ENCODE measurements at regions not wholly inside any gene's neighbourhood (a gene's known extent, or its start where the extent isn't known, plus 50 kb on each side); places are given as distances from the start of the nearest gene placed in this dataset.
"Not testable (repeated sequence)": the region's sequence is repeated elsewhere in the genome, so short reads cannot be mapped to it uniquely, and the experiment has no call there.

DNA sequence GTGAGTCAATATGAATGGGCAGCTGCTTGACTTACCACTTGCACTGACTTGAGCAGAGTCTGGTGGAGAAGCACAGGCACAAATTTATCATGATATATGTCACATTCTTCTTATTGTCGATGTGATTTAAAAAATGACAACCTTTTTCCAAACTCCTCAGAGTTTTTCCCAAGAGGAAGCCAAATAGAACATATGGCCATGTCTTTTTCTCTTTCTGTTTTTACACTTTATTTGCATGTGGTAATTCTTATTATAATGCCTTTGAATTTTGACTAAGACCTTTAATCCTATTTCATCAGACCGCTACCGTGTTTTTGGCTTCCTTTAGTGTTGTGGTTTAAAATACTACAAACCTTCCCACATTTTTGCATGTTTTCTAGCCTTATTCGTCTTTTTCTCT lies 666.2 kb downstream of the PDCD6IP start:
- DNase-seq (ENCODE audit: low read depth): no peak
- no peak overlapping the region for H3K4me3 ChIP-seq (ENCODE audit: low read depth, low read length)
- TF ChIP-seq, protein P1, sequence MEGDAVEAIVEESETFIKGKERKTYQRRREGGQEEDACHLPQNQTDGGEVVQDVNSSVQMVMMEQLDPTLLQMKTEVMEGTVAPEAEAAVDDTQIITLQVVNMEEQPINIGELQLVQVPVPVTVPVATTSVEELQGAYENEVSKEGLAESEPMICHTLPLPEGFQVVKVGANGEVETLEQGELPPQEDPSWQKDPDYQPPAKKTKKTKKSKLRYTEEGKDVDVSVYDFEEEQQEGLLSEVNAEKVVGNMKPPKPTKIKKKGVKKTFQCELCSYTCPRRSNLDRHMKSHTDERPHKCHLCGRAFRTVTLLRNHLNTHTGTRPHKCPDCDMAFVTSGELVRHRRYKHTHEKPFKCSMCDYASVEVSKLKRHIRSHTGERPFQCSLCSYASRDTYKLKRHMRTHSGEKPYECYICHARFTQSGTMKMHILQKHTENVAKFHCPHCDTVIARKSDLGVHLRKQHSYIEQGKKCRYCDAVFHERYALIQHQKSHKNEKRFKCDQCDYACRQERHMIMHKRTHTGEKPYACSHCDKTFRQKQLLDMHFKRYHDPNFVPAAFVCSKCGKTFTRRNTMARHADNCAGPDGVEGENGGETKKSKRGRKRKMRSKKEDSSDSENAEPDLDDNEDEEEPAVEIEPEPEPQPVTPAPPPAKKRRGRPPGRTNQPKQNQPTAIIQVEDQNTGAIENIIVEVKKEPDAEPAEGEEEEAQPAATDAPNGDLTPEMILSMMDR (IDR thresholded peaks at IDR 0.05; ENCODE audit: insufficient read depth, low read length): no peak

DNA sequence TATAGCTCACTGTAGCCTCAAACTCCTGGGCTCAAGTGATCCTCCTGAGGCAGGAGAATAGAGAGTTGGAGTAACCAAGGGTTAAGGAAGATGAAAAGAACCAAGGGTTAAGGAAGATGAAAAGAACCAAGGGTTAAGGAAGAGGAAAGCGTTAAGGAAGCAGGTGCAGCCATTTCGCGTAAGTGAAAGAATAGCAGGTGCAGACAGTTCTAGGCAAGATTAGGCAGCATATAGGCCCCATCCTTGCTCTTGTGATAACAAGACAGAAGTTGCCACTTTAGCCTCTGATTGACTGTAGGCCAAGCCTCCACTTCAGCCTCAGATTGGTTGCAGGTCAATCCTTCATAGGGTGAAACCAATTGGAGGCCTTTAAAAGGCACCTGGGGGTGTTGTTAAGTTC lies 677.4 kb downstream of the PDCD6IP start:
- TF ChIP-seq, protein P1 (IDR thresholded peaks at IDR 0.05; ENCODE audit: insufficient read depth, low read length): no peak
- H3K4me3 ChIP-seq (ENCODE audit: low read depth, low read length): no peak overlapping the region
- no peak for DNase-seq (ENCODE audit: low read depth)

DNA sequence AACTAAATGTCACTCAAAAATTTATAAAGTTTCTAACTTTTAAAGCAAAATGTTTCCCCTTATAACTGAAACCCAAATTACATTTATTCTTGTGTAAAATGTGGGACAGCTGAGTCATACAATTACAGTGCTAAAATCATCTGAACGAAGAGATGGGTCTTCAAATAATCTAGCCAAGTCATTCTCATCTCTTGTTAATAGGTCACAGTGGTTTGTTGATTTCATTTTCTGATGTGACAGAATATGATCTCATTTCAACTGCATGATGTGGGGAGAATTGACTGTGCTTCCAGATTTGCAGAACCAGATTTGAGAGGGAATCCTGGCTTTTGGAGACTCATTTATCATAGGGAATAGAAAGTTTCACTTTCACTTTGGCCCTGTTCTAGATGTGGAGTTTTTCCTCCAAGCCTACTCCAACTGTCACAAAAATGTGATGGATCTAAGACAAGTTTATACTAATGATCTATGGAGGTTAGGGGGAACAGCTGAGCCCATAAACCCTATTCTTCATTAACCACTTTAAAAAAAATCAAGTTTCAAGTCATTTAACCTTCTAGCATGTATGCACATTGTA lies 685.0 kb downstream of the PDCD6IP start:
- no peak for DNase-seq (ENCODE audit: low read depth)

GRCh38 chr3:34504366-34504765 lies 705.9 kb downstream of the PDCD6IP start:
- no peak overlapping the region for H3K4me3 ChIP-seq (ENCODE audit: low read depth, low read length)
- TF ChIP-seq, protein P1 (IDR thresholded peaks at IDR 0.05; ENCODE audit: insufficient read depth, low read length): no peak
- no peak for DNase-seq (ENCODE audit: low read depth)

More for the DNA sequence above, 685.0 kb downstream of the PDCD6IP start:
- TF ChIP-seq, protein P1 (IDR thresholded peaks at IDR 0.05; ENCODE audit: insufficient read depth, low read length): no peak
- H3K4me3 ChIP-seq (ENCODE audit: low read depth, low read length): no peak overlapping the region

DNA sequence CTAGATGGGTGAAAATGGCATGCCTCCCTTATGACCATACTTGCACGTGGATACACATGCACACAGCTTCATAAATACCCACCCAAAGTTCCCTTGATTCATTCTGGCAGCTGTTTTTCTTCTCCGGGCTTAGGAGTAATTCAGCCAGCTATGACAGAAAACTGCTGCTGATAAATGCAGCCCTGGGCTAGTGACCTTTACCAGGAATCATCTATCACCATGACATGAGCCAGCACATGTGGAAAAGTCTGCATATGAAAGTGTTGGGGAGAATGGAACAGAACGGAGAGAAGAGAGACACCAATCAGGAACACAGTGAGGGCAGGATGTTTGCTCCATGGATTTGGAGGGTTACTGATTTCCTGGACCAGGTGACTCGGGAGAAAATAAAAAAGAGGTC lies 706.3 kb downstream of the PDCD6IP start:
- TF ChIP-seq, protein P1 (IDR thresholded peaks at IDR 0.05; ENCODE audit: insufficient read depth, low read length): no peak
- no peak overlapping the region for H3K4me3 ChIP-seq (ENCODE audit: low read depth, low read length)
- no peak for DNase-seq (ENCODE audit: low read depth)

DNA sequence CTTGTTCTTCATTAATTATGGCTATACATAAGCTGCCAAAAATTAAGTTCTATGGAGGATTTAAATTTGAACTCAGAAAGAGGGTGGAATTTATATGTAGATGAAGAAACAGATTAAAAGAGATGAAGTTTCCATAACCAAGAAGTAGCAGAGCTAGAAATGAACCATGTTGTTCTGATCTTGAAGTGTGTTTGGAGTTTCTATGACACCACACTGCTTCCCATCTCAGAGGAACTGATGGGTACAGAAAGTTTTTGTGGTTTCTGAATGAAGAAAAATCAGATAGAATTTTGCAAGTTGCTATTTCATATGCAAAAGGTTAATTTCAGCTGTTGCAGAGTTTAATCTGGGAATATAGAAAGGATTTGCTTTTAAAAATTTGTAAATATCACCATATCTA lies 710.3 kb downstream of the PDCD6IP start:
- no peak overlapping the region for H3K4me3 ChIP-seq (ENCODE audit: low read depth, low read length)
- TF ChIP-seq, protein P1 (IDR thresholded peaks at IDR 0.05; ENCODE audit: insufficient read depth, low read length): no peak
- DNase-seq (ENCODE audit: low read depth): no peak

DNA sequence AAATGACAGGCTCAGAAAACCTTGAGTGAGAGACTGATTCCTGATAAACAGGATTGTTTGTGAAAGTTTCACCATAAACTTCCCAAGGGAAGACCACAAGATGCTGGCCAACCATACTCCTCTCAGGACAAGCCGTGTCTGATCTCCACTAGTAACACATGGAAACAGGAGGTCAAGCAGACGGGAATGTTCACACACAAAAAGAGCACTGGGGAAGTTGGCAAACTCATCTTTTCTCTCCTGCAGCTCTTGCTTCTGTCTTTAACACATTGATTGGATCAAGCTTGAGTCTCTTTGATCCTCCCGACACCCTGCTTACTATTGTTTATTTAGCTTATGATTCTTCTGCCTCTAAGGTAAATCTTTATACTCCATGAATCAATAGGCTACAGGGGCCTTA lies 713.5 kb downstream of the PDCD6IP start:
- TF ChIP-seq, protein P1 (IDR thresholded peaks at IDR 0.05; ENCODE audit: insufficient read depth, low read length): no peak
- no peak for DNase-seq (ENCODE audit: low read depth)
- H3K4me3 ChIP-seq (ENCODE audit: low read depth, low read length): no peak overlapping the region

DNA sequence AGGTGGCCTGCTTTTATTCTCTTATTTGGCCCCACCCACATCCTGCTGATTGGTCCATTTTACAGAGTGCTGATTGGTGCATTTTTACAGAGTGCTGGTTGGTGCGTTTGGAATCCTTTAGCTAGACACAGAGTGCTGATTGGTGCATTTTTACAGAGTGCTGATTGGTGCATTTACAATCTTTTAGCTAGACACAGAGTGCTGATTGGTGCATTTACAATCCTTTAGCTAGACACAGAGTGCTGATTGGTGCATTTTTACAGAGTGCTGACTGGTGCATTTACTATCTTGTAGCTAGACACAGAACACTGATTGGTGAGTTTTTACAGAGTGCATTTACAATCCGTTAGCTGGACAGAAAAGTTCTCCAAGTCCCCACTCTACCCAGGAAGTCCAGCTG lies 720.6 kb downstream of the PDCD6IP start:
- not testable (repeated sequence) for H3K4me3 ChIP-seq (ENCODE audit: low read depth, low read length); DNase-seq (ENCODE audit: low read depth)
